ENCODE measurements at regions not wholly inside any gene's neighbourhood (a gene's known extent, or its start where the extent isn't known, plus 50 kb on each side); places are given as distances from the start of the nearest gene placed in this dataset.
"Not testable (repeated sequence)": the region's sequence is repeated elsewhere in the genome, so short reads cannot be mapped to it uniquely, and the experiment has no call there.

- not testable (repeated sequence) for DNase-seq
These were observed 340.0 kb downstream of the ANAPC1 start for GRCh38 chr2:111544006-111544405.

GRCh38 chr2:111545723-111546431, 338.1 kb downstream of the ANAPC1 start:
- not testable (repeated sequence) for DNase-seq

GRCh38 chr2:111546578-111546977, 337.4 kb downstream of the ANAPC1 start:
- not testable (repeated sequence) for DNase-seq

GRCh38 chr2:111549174-111549573, 334.8 kb downstream of the ANAPC1 start:
- DNase-seq: not testable (repeated sequence)

- not testable (repeated sequence) for DNase-seq
These were observed 332.6 kb downstream of the ANAPC1 start for GRCh38 chr2:111551428-111551827.

- not testable (repeated sequence) for DNase-seq
These were observed 331.4 kb downstream of the ANAPC1 start for GRCh38 chr2:111552625-111553024.

GRCh38 chr2:111559301-111559700, 324.7 kb downstream of the ANAPC1 start:
- DNase-seq: not testable (repeated sequence)

- DNase-seq: not testable (repeated sequence)
These were observed 324.2 kb downstream of the ANAPC1 start for GRCh38 chr2:111559814-111560213.

- not testable (repeated sequence) for DNase-seq
These were observed 317.9 kb downstream of the ANAPC1 start for GRCh38 chr2:111566068-111566467.

GRCh38 chr2:111567233-111567632, 316.8 kb downstream of the ANAPC1 start:
- not testable (repeated sequence) for DNase-seq

- DNase-seq: not testable (repeated sequence)
These were observed 314.4 kb downstream of the ANAPC1 start for GRCh38 chr2:111569356-111570199.

- DNase-seq: not testable (repeated sequence)
These were observed 313.5 kb downstream of the ANAPC1 start for GRCh38 chr2:111570300-111571114.

- not testable (repeated sequence) for DNase-seq
These were observed 309.2 kb downstream of the ANAPC1 start for GRCh38 chr2:111574803-111575202.

GRCh38 chr2:111577154-111577885, 306.7 kb downstream of the ANAPC1 start:
- DNase-seq: not testable (repeated sequence)

- not testable (repeated sequence) for DNase-seq
These were observed 304.4 kb downstream of the ANAPC1 start for GRCh38 chr2:111579500-111580134.

- DNase-seq: not testable (repeated sequence)
These were observed 303.4 kb downstream of the ANAPC1 start for GRCh38 chr2:111580616-111581015.

- not testable (repeated sequence) for DNase-seq
These were observed 301.9 kb downstream of the ANAPC1 start for GRCh38 chr2:111582090-111582489.

GRCh38 chr2:111583480-111583879, 300.5 kb downstream of the ANAPC1 start:
- not testable (repeated sequence) for DNase-seq

- not testable (repeated sequence) for DNase-seq
These were observed 299.5 kb downstream of the ANAPC1 start for GRCh38 chr2:111584540-111584939.

GRCh38 chr2:111584950-111585349, 299.0 kb downstream of the ANAPC1 start:
- DNase-seq: not testable (repeated sequence)

GRCh38 chr2:111586014-111586413, 298.0 kb downstream of the ANAPC1 start:
- not testable (repeated sequence) for DNase-seq

GRCh38 chr2:111595072-111595471, 288.9 kb downstream of the ANAPC1 start:
- DNase-seq: not testable (repeated sequence)

Data from NCI-H524 (cell line).